ENCODE measurements at regions not wholly inside any gene's neighbourhood (a gene's known extent, or its start where the extent isn't known, plus 50 kb on each side); places are given as distances from the start of the nearest gene placed in this dataset.

- H3K4me1 ChIP-seq, result no peaks in the 10 kb centered on the region
- H3K4me3 ChIP-seq (replicated peaks in 1 of 3), result no peak overlapping the region
- intact Hi-C loops (cut with DNase I), result no loop called here
- TF ChIP-seq POLR2A (IDR thresholded peaks at IDR 0.05), result no peak
- TF ChIP-seq, protein P1, sequence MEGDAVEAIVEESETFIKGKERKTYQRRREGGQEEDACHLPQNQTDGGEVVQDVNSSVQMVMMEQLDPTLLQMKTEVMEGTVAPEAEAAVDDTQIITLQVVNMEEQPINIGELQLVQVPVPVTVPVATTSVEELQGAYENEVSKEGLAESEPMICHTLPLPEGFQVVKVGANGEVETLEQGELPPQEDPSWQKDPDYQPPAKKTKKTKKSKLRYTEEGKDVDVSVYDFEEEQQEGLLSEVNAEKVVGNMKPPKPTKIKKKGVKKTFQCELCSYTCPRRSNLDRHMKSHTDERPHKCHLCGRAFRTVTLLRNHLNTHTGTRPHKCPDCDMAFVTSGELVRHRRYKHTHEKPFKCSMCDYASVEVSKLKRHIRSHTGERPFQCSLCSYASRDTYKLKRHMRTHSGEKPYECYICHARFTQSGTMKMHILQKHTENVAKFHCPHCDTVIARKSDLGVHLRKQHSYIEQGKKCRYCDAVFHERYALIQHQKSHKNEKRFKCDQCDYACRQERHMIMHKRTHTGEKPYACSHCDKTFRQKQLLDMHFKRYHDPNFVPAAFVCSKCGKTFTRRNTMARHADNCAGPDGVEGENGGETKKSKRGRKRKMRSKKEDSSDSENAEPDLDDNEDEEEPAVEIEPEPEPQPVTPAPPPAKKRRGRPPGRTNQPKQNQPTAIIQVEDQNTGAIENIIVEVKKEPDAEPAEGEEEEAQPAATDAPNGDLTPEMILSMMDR (IDR thresholded peaks at IDR 0.05), result no peak
- H3K27ac ChIP-seq, result no peak overlapping the region
- no peaks in the 10 kb centered on the region for H3K9me3 ChIP-seq
- no peaks in the 10 kb centered on the region for H3K27me3 ChIP-seq
- DNase-seq, result no peak
- H3K36me3 ChIP-seq, result no peaks in the 10 kb centered on the region
Observed at GRCh38 chr6:4441981-4442434, 306.6 kb upstream of the ECI2 start.

DNA sequence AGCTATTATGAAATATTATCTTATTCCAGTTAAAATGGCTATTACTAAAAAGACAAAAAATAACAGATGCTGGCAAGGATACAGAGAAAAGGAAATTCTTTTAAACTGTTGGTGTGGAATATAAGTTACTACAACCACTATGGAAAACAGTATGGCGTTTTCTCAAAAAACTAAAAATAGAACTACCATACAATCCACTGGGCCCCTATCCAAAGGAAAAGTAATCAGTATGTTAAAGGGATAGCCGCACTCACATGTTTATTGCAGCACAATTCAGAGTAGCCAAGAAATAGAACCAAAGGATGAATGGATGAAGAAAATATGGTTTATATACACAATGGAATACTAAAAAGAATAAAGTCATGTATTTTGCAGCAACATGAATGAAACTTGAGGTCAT is 303.8 kb upstream of the ECI2 start:
- no peak overlapping the region for H3K27ac ChIP-seq
- intact Hi-C loops (cut with DNase I), result no loop called here
- H3K27me3 ChIP-seq, result no peaks in the 10 kb centered on the region
- 36 to 93% methylated on average over 2 of the region's 2 CpGs for WGBS, 2 donors
- H3K4me3 ChIP-seq (replicated peaks in 1 of 3), result no peak overlapping the region
- no peaks in the 10 kb centered on the region for H3K36me3 ChIP-seq
- peaks cover 0 to 4% of the 10 kb centered on the region in 2 donors for H3K4me1 ChIP-seq
- no peak for DNase-seq
- no peaks in the 10 kb centered on the region for H3K9me3 ChIP-seq
- TF ChIP-seq POLR2A (IDR thresholded peaks at IDR 0.05), result no peak
- TF ChIP-seq, protein P1 (IDR thresholded peaks at IDR 0.05), result no peak

DNA sequence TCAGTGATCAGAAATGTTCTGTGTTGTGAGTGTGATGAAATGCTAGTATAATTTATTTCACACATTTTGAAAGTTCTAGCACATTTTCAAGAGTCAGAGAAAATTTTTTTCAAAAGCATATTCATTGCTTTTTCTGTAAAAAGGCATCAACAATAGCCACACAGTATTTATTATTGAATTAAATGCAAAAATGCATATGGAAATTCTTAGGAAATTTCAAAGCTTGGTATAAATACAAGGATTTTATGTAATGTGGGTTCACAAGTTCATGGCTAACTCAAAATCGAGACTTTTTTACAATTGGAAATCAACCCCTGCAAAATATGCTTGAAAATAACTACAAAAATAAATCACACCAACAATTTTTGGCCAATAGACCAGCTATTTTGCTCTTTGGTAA is 302.0 kb upstream of the ECI2 start:
- no peaks in the 10 kb centered on the region for H3K36me3 ChIP-seq
- TF ChIP-seq POLR2A (IDR thresholded peaks at IDR 0.05), result no peak
- TF ChIP-seq, protein P1 (IDR thresholded peaks at IDR 0.05), result no peak
- no peaks in the 10 kb centered on the region for H3K9me3 ChIP-seq
- WGBS, 2 donors, result 86 to 89% methylated on average over 1 of the region's 1 CpG
- H3K4me1 ChIP-seq, result peaks cover 0 to 4% of the 10 kb centered on the region in 2 donors
- intact Hi-C loops (cut with DNase I), result no loop called here
- no peaks in the 10 kb centered on the region for H3K27me3 ChIP-seq
- no peak overlapping the region for H3K4me3 ChIP-seq (replicated peaks in 1 of 3)
- H3K27ac ChIP-seq, result no peak overlapping the region
- no peak for DNase-seq

DNA sequence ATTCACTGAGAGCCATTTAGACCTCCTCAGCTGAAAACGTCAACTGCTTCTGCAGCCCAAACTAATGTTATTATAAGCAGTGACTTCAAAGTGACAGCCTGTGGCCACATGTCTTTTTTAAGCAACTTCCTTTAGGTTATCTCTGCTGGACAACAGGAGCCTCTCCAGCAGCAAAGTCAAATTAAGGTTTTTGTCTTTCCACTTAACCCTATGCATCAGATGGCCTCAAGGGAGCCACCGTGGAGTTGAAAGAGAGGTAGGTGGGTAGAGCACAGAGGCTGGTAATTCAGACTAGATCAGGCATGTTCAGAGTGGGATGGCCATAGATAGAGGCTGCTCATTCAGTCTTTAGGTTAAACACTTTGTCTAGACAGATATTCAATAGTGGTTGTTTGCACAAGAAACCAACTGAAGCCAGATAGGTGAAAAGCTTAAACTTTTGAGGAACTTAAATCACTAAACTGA is 300.6 kb upstream of the ECI2 start:
- Histone ChIP-seq H3K27me3 (no peaks in the 10 kb centered on the region), H3K4me1 (peaks cover 0 to 4% of the 10 kb centered on the region in 2 donors), H3K27ac (no peak overlapping the region), H3K9me3 (no peaks in the 10 kb centered on the region), H3K4me3 (replicated peaks in 1 of 3) (no peak overlapping the region), H3K36me3 (no peaks in the 10 kb centered on the region)
- TF ChIP-seq POLR2A (IDR thresholded peaks at IDR 0.05), result no peak
- TF ChIP-seq, protein P1 (IDR thresholded peaks at IDR 0.05), result no peak
- 26 to 31% methylated on average over 2 of the region's 2 CpGs for WGBS, 2 donors
- intact Hi-C loops (cut with DNase I), result no loop called here
- no peak for DNase-seq

DNA sequence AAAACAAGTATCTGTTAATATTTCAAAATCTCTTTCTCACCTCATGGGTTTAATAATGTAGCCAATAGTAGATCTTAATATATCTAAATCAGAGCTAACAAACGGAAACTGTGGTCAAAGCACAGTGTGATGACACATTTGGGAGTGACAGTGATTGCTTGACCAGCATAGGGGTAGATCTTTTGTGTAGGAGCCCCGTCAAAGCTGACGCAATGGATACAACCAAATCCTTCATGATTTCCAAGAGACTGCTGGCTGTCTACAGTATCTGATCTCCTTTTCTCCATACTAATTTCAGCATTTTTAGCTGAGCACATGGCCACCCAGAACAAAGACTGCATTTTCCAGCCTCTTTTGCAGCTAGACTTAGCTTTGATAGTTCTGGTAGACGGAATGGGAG is 299.3 kb upstream of the ECI2 start:
- no peak for DNase-seq
- peaks cover 0 to 4% of the 10 kb centered on the region in 2 donors for H3K4me1 ChIP-seq
- no peak overlapping the region for H3K4me3 ChIP-seq (replicated peaks in 1 of 3)
- no peaks in the 10 kb centered on the region for H3K9me3 ChIP-seq
- WGBS, 2 donors, result 91 to 95% methylated on average over 4 of the region's 4 CpGs
- no peaks in the 10 kb centered on the region for H3K27me3 ChIP-seq
- no peak overlapping the region for H3K27ac ChIP-seq
- TF ChIP-seq, protein P1 (IDR thresholded peaks at IDR 0.05), result no peak
- TF ChIP-seq POLR2A (IDR thresholded peaks at IDR 0.05), result no peak
- intact Hi-C loops (cut with DNase I), result no loop called here
- no peaks in the 10 kb centered on the region for H3K36me3 ChIP-seq
